Coronary artery (tissue), 2 donors: ENCODE measurements at regions not wholly inside any gene's neighbourhood (a gene's known extent, or its start where the extent isn't known, plus 50 kb on each side); places are given as distances from the start of the nearest gene placed in this dataset.

ENCODE experiments used
- DNase-seq: peaks from one replicate; pipeline ENCODE4 v3.0.0-alpha.2; 2017; ENCODE audit warnings: low spot score
- H3K27ac ChIP-seq, 2 donors: fragments of 200-600 bp; sonication (generic); one replicate each; pipeline ENCODE4 v1.5.1; 2016 to 2019
- H3K4me3 ChIP-seq: fragments of 200-600 bp; sonication (generic); 2 replicates; pipeline ENCODE4 v1.5.1; 2016; ENCODE audit warnings: mild to moderate bottlenecking, moderate library complexity
- TF ChIP-seq, protein P1 (sequence below): fragments of 200-600 bp; sonication (generic); IDR thresholded peaks from one replicate; pipeline ENCODE4 v1.5.1; 2019; ENCODE audit warnings: antibody characterized with exemption

DNA sequence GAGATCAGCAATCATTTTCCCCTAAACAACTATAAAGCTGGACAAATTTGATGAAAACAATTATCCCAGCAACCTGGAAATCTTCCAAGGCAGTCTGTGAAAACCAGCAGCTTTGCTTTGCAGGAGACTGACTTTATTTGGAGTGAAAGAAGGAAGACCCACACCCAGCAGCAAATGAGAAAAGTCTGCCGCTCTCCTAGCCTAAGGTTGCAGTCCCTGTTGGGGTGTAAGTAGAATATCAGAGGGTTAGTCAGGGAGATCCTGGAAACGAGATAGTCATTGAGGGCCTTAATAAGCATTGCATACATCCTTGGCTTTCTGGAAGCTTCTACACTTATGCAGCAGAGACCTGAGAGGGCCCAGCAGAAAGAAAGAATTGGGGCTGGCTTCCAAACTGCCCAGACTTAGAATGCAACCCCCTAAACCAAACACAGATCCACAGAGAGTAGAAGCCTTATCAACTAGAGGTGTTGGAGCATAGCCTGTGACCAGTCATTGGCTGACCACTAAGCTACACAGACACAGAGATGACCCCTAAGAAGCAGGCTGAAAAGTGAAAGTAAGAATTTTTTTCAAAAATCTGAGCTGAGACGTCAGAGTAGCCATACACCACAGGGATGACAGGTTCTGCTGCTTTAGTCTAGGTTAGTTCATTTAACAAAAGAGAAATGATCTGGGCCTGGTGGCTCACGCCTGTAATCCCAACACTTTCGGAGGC lies 98.3 kb downstream of the LYPLAL1 start:
- peak overlapping the region; percentile 51 for H3K4me3 ChIP-seq
- H3K27ac ChIP-seq, result peak overlapping the region in 1 of 2 donors; percentile 37
- TF ChIP-seq, protein P1, sequence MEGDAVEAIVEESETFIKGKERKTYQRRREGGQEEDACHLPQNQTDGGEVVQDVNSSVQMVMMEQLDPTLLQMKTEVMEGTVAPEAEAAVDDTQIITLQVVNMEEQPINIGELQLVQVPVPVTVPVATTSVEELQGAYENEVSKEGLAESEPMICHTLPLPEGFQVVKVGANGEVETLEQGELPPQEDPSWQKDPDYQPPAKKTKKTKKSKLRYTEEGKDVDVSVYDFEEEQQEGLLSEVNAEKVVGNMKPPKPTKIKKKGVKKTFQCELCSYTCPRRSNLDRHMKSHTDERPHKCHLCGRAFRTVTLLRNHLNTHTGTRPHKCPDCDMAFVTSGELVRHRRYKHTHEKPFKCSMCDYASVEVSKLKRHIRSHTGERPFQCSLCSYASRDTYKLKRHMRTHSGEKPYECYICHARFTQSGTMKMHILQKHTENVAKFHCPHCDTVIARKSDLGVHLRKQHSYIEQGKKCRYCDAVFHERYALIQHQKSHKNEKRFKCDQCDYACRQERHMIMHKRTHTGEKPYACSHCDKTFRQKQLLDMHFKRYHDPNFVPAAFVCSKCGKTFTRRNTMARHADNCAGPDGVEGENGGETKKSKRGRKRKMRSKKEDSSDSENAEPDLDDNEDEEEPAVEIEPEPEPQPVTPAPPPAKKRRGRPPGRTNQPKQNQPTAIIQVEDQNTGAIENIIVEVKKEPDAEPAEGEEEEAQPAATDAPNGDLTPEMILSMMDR, result no peak
- no peak for DNase-seq

DNA sequence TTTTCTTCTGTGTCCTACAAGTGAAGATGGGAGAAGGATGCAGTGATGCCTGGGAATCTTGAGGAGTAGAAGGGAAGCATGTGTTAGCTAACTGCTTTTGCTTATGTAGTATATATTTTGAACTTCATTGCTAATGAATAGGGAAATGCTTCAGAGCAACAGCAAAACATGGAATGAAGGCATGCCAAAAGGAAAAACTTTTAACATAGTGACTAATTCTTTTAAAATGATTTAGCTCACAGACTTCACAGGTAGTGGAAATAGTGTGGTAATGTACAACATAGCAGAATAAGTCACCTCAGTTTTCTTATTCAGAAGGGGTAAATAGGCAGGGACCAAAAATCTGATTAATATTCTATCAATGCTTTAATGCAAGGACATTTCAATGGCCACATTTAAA lies 95.5 kb downstream of the LYPLAL1 start:
- TF ChIP-seq, protein P1, result no peak
- DNase-seq, result no peak
- Histone ChIP-seq H3K27ac (no peak overlapping the region), H3K4me3 (no peak overlapping the region)

DNA sequence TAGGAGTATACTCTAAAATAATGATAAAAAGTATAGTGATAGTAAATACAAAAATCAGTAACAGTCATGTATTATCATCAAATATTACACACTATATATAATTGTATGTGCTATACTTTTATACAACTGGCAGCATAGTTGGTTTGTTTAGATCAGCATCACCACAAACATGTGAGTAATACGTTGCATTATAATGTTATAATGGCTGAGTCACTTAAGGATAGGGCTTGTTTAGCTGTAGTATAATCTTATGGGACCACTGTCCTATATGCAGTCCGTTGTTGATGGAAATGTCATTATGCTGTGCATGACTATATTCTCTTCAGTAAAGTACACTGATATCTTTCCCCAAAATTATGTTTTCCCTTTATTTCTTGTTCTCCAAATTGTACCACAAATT lies 92.8 kb downstream of the LYPLAL1 start:
- DNase-seq, result no peak
- no peak overlapping the region for H3K4me3 ChIP-seq
- H3K27ac ChIP-seq, result no peak overlapping the region
- TF ChIP-seq, protein P1, result no peak

DNA sequence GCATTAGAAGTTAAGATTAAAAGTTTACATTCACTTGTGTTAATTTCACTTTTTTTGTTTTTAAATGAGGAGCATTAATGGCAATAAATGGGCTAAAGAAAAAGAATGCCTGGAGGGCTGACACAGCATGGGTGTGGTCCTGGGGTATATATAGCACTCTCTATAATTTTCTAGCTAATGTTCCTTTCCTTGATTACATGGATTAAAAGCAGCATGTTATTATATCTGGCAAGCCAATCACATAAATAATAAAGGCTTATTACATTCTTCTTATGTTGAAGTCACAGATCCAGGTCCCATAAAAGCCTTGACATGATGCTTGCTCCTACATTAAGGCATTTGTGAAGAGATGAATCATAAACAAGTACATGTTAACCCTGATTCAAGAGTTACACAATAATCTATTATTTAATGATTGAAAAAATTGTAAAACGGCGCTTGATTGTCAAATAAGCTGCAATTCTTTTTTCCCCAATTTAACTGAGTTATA lies 91.4 kb downstream of the LYPLAL1 start:
- no peak for DNase-seq
- Histone ChIP-seq H3K4me3 (no peak overlapping the region), H3K27ac (no peak overlapping the region)
- TF ChIP-seq, protein P1, result no peak

DNA sequence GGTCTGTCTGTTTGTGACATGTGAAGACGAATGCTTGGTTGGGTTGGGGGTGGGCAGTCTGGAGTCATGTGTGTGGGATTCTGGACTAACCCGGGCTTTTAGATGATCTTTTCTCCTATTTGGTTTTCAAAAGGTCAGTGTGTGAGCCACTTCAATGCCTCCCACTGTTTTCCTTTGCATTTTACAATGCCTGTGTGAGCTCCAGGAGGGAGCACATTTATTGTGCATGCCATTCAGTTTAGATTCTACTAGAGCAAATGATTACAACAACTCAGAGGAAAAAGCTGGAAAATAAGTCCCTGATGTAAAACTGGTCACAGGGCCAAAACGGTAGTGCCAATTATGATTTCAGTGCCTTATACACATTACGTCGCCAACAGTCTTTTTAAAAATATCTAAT lies 90.9 kb downstream of the LYPLAL1 start:
- TF ChIP-seq, protein P1, result no peak
- no peak for DNase-seq
- Histone ChIP-seq H3K27ac (no peak overlapping the region), H3K4me3 (no peak overlapping the region)
